Upper lobe of left lung (tissue), 6 donors: ENCODE measurements at regions not wholly inside any gene's neighbourhood (a gene's known extent, or its start where the extent isn't known, plus 50 kb on each side); places are given as distances from the start of the nearest gene placed in this dataset.

ENCODE experiments used
- ATAC-seq, 2 donors: fragments of 200-7000 bp; cut with Tn5 transposase; one replicate each; pipeline ENCODE4 v1.9.1; 2022; ENCODE audit warnings: mild to moderate bottlenecking in 2 of 2, moderate library complexity in 2 of 2; ENCODE audit not compliant: low FRiP score in 2 of 2
- DNase-seq, 2 donors: peaks; one replicate each; pipeline ENCODE4 v3.0.0-alpha.2; 2019 to 2020
- H3K27ac ChIP-seq, 4 donors: fragments of 200-600 bp; sonication (generic); one replicate each; pipeline ENCODE4 v1.5.1; 2016 to 2019
- H3K27me3 ChIP-seq, 4 donors: fragments of 200-600 bp; sonication (generic); one replicate each; pipeline ENCODE4 v1.5.1; 2017 to 2019
- H3K36me3 ChIP-seq, 4 donors: fragments of 200-600 bp; sonication (generic); one replicate each; pipeline ENCODE4 v1.5.1; 2016 to 2019
- H3K4me1 ChIP-seq, 4 donors: fragments of 200-600 bp; sonication (generic); one replicate each; pipeline ENCODE4 v1.5.1; 2018 to 2019
- H3K4me3 ChIP-seq, 4 donors: fragments of 200-600 bp; sonication (generic); one replicate each; pipeline ENCODE4 v1.5.1; 2017 to 2019; ENCODE audit warnings: mild to moderate bottlenecking in 2 of 4, moderate library complexity in 1 of 4
- H3K9me3 ChIP-seq, 4 donors: fragments of 200-600 bp; sonication (generic); one replicate each; pipeline ENCODE4 v1.5.1; 2018 to 2019
- EP300 ChIP-seq, 4 donors: sonication (generic); formaldehyde crosslinking; IDR thresholded peaks; one replicate each; pipeline ENCODE4 v1.5.1; 2017; ENCODE audit warnings: antibody characterized with exemption in 4 of 4, control low read depth in 2 of 4
- POLR2A ChIP-seq, 4 donors: fragments of 450-650 bp; IDR thresholded peaks; one replicate each; pipeline ENCODE4 v1.5.1; 2016 to 2017; ENCODE audit warnings: antibody characterized with exemption in 4 of 4, mild to moderate bottlenecking in 2 of 4
- POLR2AphosphoS5 ChIP-seq, 2 donors: sonication (generic); formaldehyde crosslinking; IDR thresholded peaks; one replicate each; pipeline ENCODE4 v1.5.1; 2017; ENCODE audit warnings: antibody characterized with exemption in 2 of 2
- WGBS, 2 donors: methylation state at CpG; one replicate each; pipeline ENCODE4 v1.1.5; 2017 to 2018; 5-methylcytosine and 5-hydroxymethylcytosine counted together
- TF ChIP-seq, protein P1 (sequence below), 6 experiments: fragments of 450-650 bp in 4 of 6; fragments of 200-600 bp in 2 of 6; sonication (generic) in 2 of 6; IDR thresholded peaks; one replicate each; pipeline ENCODE4 v1.5.1; 2016 to 2019; ENCODE audit warnings: antibody characterized with exemption in 6 of 6
- donor health status: DM: no; HTN: no; CAD: no; lungs with moderate emphysema.
- donor health status: DM: no; HTN: yes; CAD: no; lungs with severe emphysema.

GRCh38 chr5:62718324-62718723 is 139.7 kb downstream of the LRRC70 start:
- Histone ChIP-seq H3K9me3 (no peaks in the 10 kb centered on the region), H3K27me3 (no peaks in the 10 kb centered on the region), H3K4me3 (no peak overlapping the region), H3K27ac (no peak overlapping the region), H3K36me3 (no peaks in the 10 kb centered on the region), H3K4me1 (no peaks in the 10 kb centered on the region)
- no peak for DNase-seq
- no peak for ATAC-seq
- TF ChIP-seq POLR2AphosphoS5 (IDR thresholded peaks at IDR 0.05), result no peak
- no peak for TF ChIP-seq POLR2A (IDR thresholded peaks at IDR 0.05)
- TF ChIP-seq, protein P1, sequence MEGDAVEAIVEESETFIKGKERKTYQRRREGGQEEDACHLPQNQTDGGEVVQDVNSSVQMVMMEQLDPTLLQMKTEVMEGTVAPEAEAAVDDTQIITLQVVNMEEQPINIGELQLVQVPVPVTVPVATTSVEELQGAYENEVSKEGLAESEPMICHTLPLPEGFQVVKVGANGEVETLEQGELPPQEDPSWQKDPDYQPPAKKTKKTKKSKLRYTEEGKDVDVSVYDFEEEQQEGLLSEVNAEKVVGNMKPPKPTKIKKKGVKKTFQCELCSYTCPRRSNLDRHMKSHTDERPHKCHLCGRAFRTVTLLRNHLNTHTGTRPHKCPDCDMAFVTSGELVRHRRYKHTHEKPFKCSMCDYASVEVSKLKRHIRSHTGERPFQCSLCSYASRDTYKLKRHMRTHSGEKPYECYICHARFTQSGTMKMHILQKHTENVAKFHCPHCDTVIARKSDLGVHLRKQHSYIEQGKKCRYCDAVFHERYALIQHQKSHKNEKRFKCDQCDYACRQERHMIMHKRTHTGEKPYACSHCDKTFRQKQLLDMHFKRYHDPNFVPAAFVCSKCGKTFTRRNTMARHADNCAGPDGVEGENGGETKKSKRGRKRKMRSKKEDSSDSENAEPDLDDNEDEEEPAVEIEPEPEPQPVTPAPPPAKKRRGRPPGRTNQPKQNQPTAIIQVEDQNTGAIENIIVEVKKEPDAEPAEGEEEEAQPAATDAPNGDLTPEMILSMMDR (IDR thresholded peaks at IDR 0.05), result no peak
- TF ChIP-seq EP300 (IDR thresholded peaks at IDR 0.05), result no peak
- WGBS, 2 donors, result 82 to 88% methylated on average over 2 of the region's 2 CpGs

DNA sequence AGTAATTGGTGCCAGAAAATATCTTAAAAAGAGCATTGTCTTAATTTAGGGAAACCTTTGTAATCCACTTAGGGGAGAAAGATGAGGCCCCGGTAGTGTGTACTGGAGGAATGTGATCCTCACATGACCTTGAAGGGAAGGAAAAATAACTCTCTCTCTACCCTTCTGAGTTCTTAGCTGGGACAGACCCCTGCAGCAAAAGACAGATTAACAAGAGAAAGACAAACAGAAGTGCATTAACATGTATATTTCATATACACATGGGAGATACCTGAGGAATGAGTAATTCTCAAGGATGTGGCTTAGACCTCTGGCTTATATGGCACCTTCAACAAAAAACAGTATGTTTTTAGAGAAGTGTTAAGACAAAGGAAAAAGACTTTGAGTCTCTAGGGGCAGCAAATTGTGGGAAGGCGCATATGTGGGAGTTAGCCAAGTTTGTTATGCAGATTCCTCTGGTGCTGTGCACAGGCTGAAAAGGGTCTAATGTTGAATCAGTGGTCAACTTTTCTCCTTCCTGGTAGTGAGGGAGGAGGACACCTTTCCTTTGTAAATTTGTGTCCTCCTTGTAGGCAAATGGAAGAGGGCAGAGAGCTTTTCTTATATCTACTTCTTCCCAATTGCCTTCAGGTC is 138.8 kb downstream of the LRRC70 start:
- no peaks in the 10 kb centered on the region for H3K9me3 ChIP-seq
- DNase-seq, result no peak
- 75 to 90% methylated on average over 2 of the region's 2 CpGs for WGBS, 2 donors
- H3K27me3 ChIP-seq, result no peaks in the 10 kb centered on the region
- no peak overlapping the region for H3K4me3 ChIP-seq
- TF ChIP-seq, protein P1 (IDR thresholded peaks at IDR 0.05), result no peak
- TF ChIP-seq EP300 (IDR thresholded peaks at IDR 0.05) (no peak), POLR2AphosphoS5 (IDR thresholded peaks at IDR 0.05) (no peak), POLR2A (IDR thresholded peaks at IDR 0.05) (no peak)
- no peaks in the 10 kb centered on the region for H3K4me1 ChIP-seq
- H3K27ac ChIP-seq, result no peak overlapping the region
- no peak for ATAC-seq
- no peaks in the 10 kb centered on the region for H3K36me3 ChIP-seq

DNA sequence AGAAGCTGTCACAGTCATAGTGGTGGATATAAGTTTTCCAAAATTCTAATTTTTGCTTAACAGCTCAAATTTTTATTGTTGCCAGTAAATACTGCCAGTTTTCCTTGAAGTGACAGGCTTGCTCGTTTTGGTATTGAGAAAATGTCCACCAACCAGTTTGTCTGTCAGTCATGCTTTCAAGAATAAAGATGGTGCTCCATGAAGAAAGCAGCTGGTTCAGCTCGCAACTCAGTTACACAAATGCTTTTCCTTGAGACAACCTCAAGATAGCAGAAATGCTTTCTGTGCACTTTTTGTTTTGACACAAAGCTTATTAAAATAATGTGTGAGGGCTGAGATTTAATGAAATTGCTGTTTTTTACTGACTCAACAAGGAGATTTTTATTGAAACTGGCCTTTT is 135.7 kb downstream of the LRRC70 start:
- no peaks in the 10 kb centered on the region for H3K4me1 ChIP-seq
- H3K36me3 ChIP-seq, result no peaks in the 10 kb centered on the region
- no peak overlapping the region for H3K27ac ChIP-seq
- TF ChIP-seq EP300 (IDR thresholded peaks at IDR 0.05), result no peak
- TF ChIP-seq POLR2AphosphoS5 (IDR thresholded peaks at IDR 0.05), result no peak
- TF ChIP-seq, protein P1 (IDR thresholded peaks at IDR 0.05), result no peak
- WGBS, 2 donors, result 67 to 71% methylated on average over 2 of the region's 2 CpGs
- DNase-seq, result no peak
- H3K27me3 ChIP-seq, result no peaks in the 10 kb centered on the region
- no peak overlapping the region for H3K4me3 ChIP-seq
- H3K9me3 ChIP-seq, result no peaks in the 10 kb centered on the region
- no peak for ATAC-seq

GRCh38 chr5:62708481-62709325 is 130.1 kb downstream of the LRRC70 start:
- H3K36me3 ChIP-seq, result no peaks in the 10 kb centered on the region
- WGBS, 2 donors, result 91 to 96% methylated on average over 1 of the region's 1 CpG
- ATAC-seq, result no peak
- H3K27me3 ChIP-seq, result no peaks in the 10 kb centered on the region
- H3K9me3 ChIP-seq, result peaks cover 0 to 10% (median 7%) of the 10 kb centered on the region in 4 donors
- H3K4me1 ChIP-seq, result no peaks in the 10 kb centered on the region
- H3K27ac ChIP-seq, result no peak overlapping the region
- H3K4me3 ChIP-seq, result no peak overlapping the region
- TF ChIP-seq, protein P1 (IDR thresholded peaks at IDR 0.05), result no peak
- TF ChIP-seq POLR2A (IDR thresholded peaks at IDR 0.05) (no peak), POLR2AphosphoS5 (IDR thresholded peaks at IDR 0.05) (no peak), EP300 (IDR thresholded peaks at IDR 0.05) (no peak)
- no peak for DNase-seq
